ENCODE measurements at regions not wholly inside any gene's neighbourhood (a gene's known extent, or its start where the extent isn't known, plus 50 kb on each side); places are given as distances from the start of the nearest gene placed in this dataset.

DNA sequence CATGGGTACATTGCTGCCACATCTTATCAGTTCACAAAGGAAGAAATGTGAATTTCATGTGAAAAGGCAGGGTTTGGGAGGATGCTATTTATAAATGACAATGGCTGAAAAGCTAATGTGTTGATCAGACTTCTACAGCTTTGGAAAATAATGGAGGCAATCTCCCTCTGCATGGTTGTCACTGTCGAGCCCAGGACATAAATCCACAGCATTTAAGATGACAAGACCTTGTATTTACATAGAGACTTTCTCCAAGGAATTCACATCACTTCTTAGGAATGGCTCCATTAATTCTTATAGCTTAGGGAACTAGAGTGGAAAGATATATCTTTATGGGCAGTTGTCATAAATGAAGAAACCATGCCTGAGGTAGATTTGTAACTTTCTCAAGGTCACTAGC lies 66.7 kb downstream of the CBLL2 start:
- DNase-seq = no peak
- H3K4me3 ChIP-seq = no peak overlapping the region
- H3K4me1 ChIP-seq (replicated peaks; ENCODE audit: insufficient read depth) = no peaks in the 10 kb centered on the region
- no TSS peak for BruUV-seq (replicated peaks)
- intact Hi-C loops (cut with micrococcal nuclease; ENCODE audit: unreplicated experiment) = no loop called here
- TF ChIP-seq EZH2 (IDR thresholded peaks at IDR 0.05; ENCODE audit: low read depth) = no peak
- TF ChIP-seq, protein P1, sequence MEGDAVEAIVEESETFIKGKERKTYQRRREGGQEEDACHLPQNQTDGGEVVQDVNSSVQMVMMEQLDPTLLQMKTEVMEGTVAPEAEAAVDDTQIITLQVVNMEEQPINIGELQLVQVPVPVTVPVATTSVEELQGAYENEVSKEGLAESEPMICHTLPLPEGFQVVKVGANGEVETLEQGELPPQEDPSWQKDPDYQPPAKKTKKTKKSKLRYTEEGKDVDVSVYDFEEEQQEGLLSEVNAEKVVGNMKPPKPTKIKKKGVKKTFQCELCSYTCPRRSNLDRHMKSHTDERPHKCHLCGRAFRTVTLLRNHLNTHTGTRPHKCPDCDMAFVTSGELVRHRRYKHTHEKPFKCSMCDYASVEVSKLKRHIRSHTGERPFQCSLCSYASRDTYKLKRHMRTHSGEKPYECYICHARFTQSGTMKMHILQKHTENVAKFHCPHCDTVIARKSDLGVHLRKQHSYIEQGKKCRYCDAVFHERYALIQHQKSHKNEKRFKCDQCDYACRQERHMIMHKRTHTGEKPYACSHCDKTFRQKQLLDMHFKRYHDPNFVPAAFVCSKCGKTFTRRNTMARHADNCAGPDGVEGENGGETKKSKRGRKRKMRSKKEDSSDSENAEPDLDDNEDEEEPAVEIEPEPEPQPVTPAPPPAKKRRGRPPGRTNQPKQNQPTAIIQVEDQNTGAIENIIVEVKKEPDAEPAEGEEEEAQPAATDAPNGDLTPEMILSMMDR (conservative IDR thresholded peaks at IDR 0.05) = no peak
- no peak overlapping the region for H2AFZ ChIP-seq
- no peaks in the 10 kb centered on the region for H3K27me3 ChIP-seq (ENCODE audit: insufficient read depth, low read depth)
- H3F3A ChIP-seq (ENCODE audit: insufficient read depth, low read depth) = no peaks in the 10 kb centered on the region
- ChIA-PET CTCF (no interaction called here), POLR2A (ENCODE audit: unreplicated experiment) (no interaction called here)
- no peak overlapping the region for H3K27ac ChIP-seq
- no peaks in the 10 kb centered on the region for H3K36me3 ChIP-seq (ENCODE audit: low read depth)
- no peaks in the 10 kb centered on the region for H3K79me2 ChIP-seq (ENCODE audit: low read depth)
- H3K9me2 ChIP-seq (ENCODE audit: insufficient read depth) = no peaks in the 10 kb centered on the region
- H3K9me3 ChIP-seq (ENCODE audit: insufficient read depth, low read depth) = no peaks in the 10 kb centered on the region
- no peaks in the 10 kb centered on the region for H4K20me1 ChIP-seq (ENCODE audit: insufficient read depth)
- H3K4me2 ChIP-seq = no peak overlapping the region

GRCh38 chrX:22340022-22340616 lies 67.4 kb downstream of the CBLL2 start:
- no peaks in the 10 kb centered on the region for H3F3A ChIP-seq (ENCODE audit: insufficient read depth, low read depth)
- H3K4me3 ChIP-seq = no peak overlapping the region
- no peak for DNase-seq
- no peaks in the 10 kb centered on the region for H3K79me2 ChIP-seq (ENCODE audit: low read depth)
- H3K4me1 ChIP-seq (replicated peaks; ENCODE audit: insufficient read depth) = no peaks in the 10 kb centered on the region
- H3K4me2 ChIP-seq = no peak overlapping the region
- intact Hi-C loops (cut with micrococcal nuclease; ENCODE audit: unreplicated experiment) = no loop called here
- ChIA-PET POLR2A (ENCODE audit: unreplicated experiment) (interaction anchor here (0.6 kb wide), 1 partner anchor 1054 kb away, joined by 3 read pairs; no protein-coding TSS in a partner anchor), CTCF (no interaction called here)
- TF ChIP-seq, protein P1 (conservative IDR thresholded peaks at IDR 0.05) = no peak
- no peak for TF ChIP-seq EZH2 (IDR thresholded peaks at IDR 0.05; ENCODE audit: low read depth)
- H3K9me3 ChIP-seq (ENCODE audit: insufficient read depth, low read depth) = no peaks in the 10 kb centered on the region
- BruUV-seq (replicated peaks) = no TSS peak
- H2AFZ ChIP-seq = no peak overlapping the region
- no peaks in the 10 kb centered on the region for H3K27me3 ChIP-seq (ENCODE audit: insufficient read depth, low read depth)
- H3K36me3 ChIP-seq (ENCODE audit: low read depth) = no peaks in the 10 kb centered on the region
- H3K27ac ChIP-seq = no peak overlapping the region
- H3K9me2 ChIP-seq (ENCODE audit: insufficient read depth) = no peaks in the 10 kb centered on the region
- H4K20me1 ChIP-seq (ENCODE audit: insufficient read depth) = no peaks in the 10 kb centered on the region

DNA sequence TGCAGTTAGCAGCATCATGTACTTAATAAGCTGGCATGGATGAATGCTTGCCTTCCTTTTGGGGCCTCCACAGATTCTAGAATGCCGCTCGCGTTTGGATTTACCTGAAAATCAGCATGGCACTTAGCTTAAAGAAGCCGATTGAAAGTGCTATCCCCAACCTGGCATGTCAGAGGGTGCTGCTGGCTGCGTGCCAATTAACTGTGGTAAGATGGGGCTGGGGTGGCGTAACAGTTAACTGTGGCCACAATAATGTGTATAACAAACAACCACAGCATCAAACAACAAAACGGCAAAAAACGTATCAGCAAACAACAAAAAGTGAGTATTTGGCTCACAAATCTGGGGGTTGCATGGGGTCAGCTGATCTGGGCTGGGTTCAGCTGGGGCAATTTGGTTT lies 70.5 kb downstream of the CBLL2 start:
- no peak overlapping the region for H3K27ac ChIP-seq
- POLR2A ChIA-PET (ENCODE audit: unreplicated experiment) = no interaction called here
- no peaks in the 10 kb centered on the region for H3K27me3 ChIP-seq (ENCODE audit: insufficient read depth, low read depth)
- no peaks in the 10 kb centered on the region for H3K9me2 ChIP-seq (ENCODE audit: insufficient read depth)
- no TSS peak for BruUV-seq (replicated peaks)
- H3K9me3 ChIP-seq (ENCODE audit: insufficient read depth, low read depth) = no peaks in the 10 kb centered on the region
- intact Hi-C loops (cut with micrococcal nuclease; ENCODE audit: unreplicated experiment) = no loop called here
- H3K36me3 ChIP-seq (ENCODE audit: low read depth) = no peaks in the 10 kb centered on the region
- no peak overlapping the region for H2AFZ ChIP-seq
- H3K4me2 ChIP-seq = no peak overlapping the region
- CTCF ChIA-PET = no interaction called here
- H3K4me1 ChIP-seq (replicated peaks; ENCODE audit: insufficient read depth) = no peaks in the 10 kb centered on the region
- H3F3A ChIP-seq (ENCODE audit: insufficient read depth, low read depth) = no peaks in the 10 kb centered on the region
- H3K79me2 ChIP-seq (ENCODE audit: low read depth) = no peaks in the 10 kb centered on the region
- TF ChIP-seq, protein P1 (conservative IDR thresholded peaks at IDR 0.05) = no peak
- no peak for TF ChIP-seq EZH2 (IDR thresholded peaks at IDR 0.05; ENCODE audit: low read depth)
- no peak for DNase-seq
- H4K20me1 ChIP-seq (ENCODE audit: insufficient read depth) = no peaks in the 10 kb centered on the region
- H3K4me3 ChIP-seq = no peak overlapping the region
